GM12872 (cell line): ENCODE measurements at regions not wholly inside any gene's neighbourhood (a gene's known extent, or its start where the extent isn't known, plus 50 kb on each side); places are given as distances from the start of the nearest gene placed in this dataset.

Source experiments
- TF ChIP-seq, protein P1 (sequence below): IDR thresholded peaks from 3 replicates; pipeline ENCODE4 v1.5.1; 2011; ENCODE audit warnings: low read depth, mild to moderate bottlenecking, low read length, moderate library complexity; ENCODE audit not compliant: insufficient read depth

DNA sequence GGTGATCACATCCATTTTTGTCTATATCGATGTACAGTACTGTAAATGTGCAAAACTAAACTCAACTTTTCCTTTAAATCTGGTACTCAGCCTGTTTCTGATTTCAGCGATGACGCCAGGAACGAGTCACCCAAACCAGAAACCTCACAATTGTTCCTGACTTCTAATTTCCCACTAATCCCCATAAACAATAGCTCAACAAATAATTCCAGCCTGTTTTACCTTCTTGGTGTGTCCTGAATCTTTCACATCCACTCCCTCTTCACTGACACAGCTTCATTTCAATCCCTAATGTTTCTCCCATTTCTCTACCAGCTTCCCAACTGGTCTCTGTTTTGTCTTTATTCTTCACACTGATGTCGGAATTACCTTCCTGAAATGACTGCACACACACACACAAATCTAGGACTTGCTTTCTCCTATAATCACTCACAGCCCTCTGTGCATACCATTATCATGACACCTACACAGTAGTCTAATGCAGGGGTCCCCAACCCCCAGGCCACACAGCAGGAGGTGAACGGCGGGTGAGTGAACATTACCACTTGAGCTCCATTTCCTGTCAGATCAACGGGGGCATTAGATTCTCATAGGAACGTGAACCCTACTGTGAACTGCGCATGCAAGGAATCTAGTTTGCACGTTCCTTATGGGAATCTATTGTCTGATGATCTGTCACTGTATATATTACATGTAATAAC lies 97.8 kb upstream of the SLC30A5 start:
- TF ChIP-seq, protein P1, sequence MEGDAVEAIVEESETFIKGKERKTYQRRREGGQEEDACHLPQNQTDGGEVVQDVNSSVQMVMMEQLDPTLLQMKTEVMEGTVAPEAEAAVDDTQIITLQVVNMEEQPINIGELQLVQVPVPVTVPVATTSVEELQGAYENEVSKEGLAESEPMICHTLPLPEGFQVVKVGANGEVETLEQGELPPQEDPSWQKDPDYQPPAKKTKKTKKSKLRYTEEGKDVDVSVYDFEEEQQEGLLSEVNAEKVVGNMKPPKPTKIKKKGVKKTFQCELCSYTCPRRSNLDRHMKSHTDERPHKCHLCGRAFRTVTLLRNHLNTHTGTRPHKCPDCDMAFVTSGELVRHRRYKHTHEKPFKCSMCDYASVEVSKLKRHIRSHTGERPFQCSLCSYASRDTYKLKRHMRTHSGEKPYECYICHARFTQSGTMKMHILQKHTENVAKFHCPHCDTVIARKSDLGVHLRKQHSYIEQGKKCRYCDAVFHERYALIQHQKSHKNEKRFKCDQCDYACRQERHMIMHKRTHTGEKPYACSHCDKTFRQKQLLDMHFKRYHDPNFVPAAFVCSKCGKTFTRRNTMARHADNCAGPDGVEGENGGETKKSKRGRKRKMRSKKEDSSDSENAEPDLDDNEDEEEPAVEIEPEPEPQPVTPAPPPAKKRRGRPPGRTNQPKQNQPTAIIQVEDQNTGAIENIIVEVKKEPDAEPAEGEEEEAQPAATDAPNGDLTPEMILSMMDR = no peak

DNA sequence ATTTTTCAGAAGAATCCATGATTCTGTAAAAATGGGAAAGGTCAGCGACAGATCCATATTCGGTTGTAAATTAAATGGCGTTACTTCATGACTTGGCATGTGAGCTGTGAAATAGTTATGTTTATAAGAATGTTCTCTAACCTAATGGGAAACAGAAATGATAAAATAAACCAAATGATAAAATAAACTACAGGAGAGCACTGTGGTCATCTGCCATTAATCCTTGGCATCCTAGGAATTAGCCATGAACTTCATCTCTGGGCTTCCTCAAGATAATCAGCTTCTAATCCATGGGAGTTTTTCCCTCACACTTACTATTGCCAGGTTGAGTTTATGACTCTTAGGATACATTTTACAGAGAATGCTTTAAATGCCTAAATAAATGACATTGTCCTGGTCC lies 94.6 kb upstream of the SLC30A5 start:
- TF ChIP-seq, protein P1 = no peak

DNA sequence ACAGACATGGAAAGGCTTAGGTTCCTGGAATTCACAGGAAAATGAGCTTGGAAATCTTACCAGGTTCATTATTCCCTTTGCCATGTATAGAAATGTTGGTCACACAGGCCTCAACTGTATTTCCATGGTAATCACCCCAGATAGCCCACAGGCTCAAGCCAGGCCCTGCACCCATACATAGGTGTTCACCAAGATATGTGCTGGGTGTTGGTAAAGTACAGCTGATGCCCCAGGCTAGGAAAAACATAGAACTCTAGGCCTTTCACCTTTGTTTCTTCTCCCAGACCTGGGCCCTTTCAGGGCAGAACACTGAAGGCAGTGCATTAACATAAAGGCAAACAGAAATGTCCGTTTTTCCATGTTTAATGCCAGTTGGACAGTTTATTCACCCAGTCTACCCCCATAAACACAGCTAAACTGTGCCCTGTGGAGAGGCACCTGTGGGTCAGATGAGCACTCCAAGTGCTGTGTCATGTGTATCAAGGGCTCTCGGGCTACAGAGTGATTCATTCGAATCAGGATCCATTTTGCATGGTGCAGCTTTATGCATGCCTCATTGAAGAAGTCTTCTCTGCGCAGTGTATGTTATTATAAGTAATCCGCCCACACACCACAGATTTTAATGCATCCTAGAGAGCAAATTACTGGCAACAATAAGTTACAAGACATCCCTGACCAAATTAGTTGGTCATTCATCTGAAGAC lies 93.4 kb upstream of the SLC30A5 start:
- TF ChIP-seq, protein P1 = no peak

DNA sequence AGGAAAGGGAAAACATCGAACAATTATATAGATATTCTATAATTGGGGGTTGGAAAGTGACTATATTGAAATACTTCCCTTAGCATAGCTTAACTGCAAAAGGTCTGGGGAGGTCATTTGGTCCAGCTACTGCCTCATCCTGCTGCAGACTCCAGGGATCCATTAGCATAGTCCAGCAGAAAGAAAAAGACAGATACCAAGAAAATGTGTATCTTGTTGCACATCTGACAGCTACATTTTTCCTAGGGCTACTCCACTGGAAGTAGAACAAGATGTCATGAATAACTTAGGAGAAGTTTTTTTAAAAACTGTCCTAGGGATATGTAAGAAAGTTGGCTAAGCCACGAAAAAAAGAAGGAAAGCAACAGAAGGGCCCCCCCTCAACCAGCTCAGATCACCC lies 92.9 kb upstream of the SLC30A5 start:
- TF ChIP-seq, protein P1 = no peak

DNA sequence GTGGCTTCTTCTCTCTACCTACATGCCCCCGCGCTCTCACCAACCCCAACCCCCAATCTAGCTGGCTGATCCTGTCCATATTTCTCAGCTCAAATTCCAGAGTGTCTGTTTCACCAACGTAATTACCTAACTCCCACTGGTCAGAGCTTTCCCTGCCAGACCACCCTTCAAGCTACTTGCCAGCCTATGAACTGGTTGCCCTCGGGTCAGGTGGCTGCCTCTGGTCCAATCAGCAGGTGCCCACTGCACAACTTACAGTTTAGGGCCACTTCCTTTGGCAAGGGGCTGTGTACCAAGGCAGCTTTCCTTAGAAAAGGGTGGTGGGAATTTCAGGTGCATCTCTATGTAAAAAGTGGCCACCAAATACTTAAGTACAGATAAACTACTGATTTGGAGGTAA lies 92.2 kb upstream of the SLC30A5 start:
- TF ChIP-seq, protein P1 = no peak

DNA sequence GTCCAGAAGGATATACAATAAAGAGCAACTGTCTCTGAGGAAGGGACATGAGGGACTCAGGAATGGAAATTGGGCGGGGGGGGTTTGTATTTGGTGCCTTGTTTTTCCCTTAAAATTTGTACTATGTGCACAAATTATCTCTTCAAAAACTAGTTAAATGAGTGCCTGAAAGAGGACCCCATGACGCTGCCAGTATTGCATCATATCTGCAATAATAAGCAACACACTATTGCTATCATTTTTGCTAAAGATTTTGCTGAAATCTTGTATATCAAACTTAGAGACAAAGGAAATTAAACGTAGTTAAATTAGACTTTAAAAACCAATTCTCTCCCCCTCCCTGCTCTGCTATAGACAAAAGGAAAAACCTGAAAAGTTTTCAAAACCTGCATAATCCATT lies 89.7 kb upstream of the SLC30A5 start:
- TF ChIP-seq, protein P1 = no peak

DNA sequence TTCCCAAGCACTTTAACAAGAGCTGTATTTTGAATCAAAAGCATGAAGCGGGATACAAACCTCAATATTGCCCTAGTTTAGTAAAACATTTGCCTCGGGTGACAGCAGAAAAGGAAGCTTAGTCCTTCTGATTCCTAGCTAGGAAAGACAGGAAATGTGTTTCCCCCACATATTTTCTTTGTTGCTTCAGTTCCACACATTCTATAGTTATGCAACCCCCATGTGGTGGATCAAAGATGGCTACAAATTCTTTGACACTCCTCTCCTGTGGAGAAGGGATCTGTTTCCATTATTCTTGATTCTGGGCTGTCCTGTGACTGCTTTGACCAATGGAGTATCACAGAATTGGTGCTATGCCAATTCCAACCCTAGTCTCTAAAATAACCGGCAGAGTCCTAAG lies 89.1 kb upstream of the SLC30A5 start:
- TF ChIP-seq, protein P1 = no peak
